Psoas muscle (tissue), 7 donors: ENCODE measurements at regions not wholly inside any gene's neighbourhood (a gene's known extent, or its start where the extent isn't known, plus 50 kb on each side); places are given as distances from the start of the nearest gene placed in this dataset.

Experiments used
- ATAC-seq, 4 donors: fragments of 200-7000 bp; cut with Tn5 transposase; one replicate each; pipeline ENCODE4 v1.9.1; 2020; ENCODE audit warnings: moderate library complexity in 3 of 4, mild to moderate bottlenecking in 2 of 4
- DNase-seq, 2 donors: peaks; one replicate each; pipeline ENCODE4 v3.0.0-alpha.2; 2020
- H3K27ac ChIP-seq: fragments of 200-600 bp; one replicate; pipeline ENCODE4 v1.8.0; 2022
- H3K27me3 ChIP-seq, 3 donors: fragments of 200-600 bp in 1 of 3; one replicate each; pipeline versions ENCODE4 v1.6.1 to v1.8.0; 2013 to 2022; ENCODE audit warnings: low read length in 2 of 3, mild to moderate bottlenecking in 2 of 3, moderate library complexity in 1 of 3; ENCODE audit not compliant: insufficient read depth in 3 of 3
- H3K36me3 ChIP-seq, 2 donors: fragments of 200-600 bp in 1 of 2; one replicate each; pipeline versions ENCODE4 v1.6.1 to v1.8.0; 2013 to 2022; ENCODE audit warnings: low read depth in 1 of 2, mild to moderate bottlenecking in 1 of 2, moderate library complexity in 1 of 2; ENCODE audit not compliant: insufficient read depth in 1 of 2
- H3K4me1 ChIP-seq: fragments of 200-600 bp; one replicate; pipeline ENCODE4 v1.8.0; 2022
- H3K4me3 ChIP-seq: fragments of 200-600 bp; one replicate; pipeline ENCODE4 v1.8.0; 2022; ENCODE audit warnings: mild to moderate bottlenecking
- H3K9me3 ChIP-seq: fragments of 200-600 bp; one replicate; pipeline ENCODE4 v1.8.0; 2022
- CTCF ChIP-seq: fragments of 200-600 bp; IDR thresholded peaks from one replicate; pipeline ENCODE4 v1.8.0; 2022; ENCODE audit warnings: antibody characterized with exemption
- WGBS, 3 donors: extraction: QIAGEN DNeasy Blood & Tissue Kit; methylation state at CpG; one replicate each; pipeline versions ENCODE4 v1.1.6 to v1.1.7; 2013; 5-methylcytosine and 5-hydroxymethylcytosine counted together
- intact Hi-C, 2 donors: fragments of 100-400 bp; cut with DNase I; formaldehyde crosslinking; loops; one replicate each; pipeline versions ENCODE4 v1.11.0 to v1.14.2; 2022
- donor health status: healthy with polysubstance abuse.
- donor health status: DM: no; HTN: no; CAD: no; lungs with moderate emphysema.
- donor health status: Bipolar disorder and iron deficiency.
- donor health status: healthy.
- donor health status: DM: yes; HTN: yes; CAD: no.
- donor health status: DM: no; HTN: no; CAD: no.
- donor health status: DM: yes; HTN: yes; CAD: no.

GRCh38 chr5:6321078-6321477 lies 57.3 kb downstream of the MED10 start:
- DNase-seq (no peak), ATAC-seq (no peak)
- Histone ChIP-seq H3K4me1 (no peaks in the 10 kb centered on the region), H3K27me3 (no peaks in the 10 kb centered on the region), H3K4me3 (no peak overlapping the region), H3K27ac (no peak overlapping the region), H3K36me3 (no peaks in the 10 kb centered on the region), H3K9me3 (no peaks in the 10 kb centered on the region)
- no peak for TF ChIP-seq CTCF
- intact Hi-C loops, result no loop called here
- WGBS, 3 donors, result 44 to 66% (median 52%) methylated on average over 1 of the region's 1 CpG

- H3K36me3 ChIP-seq, result no peaks in the 10 kb centered on the region
- peaks cover 0 to 2% (median 0%) of the 10 kb centered on the region in 3 donors for H3K27me3 ChIP-seq
- intact Hi-C loops, result no loop called here
- H3K27ac ChIP-seq, result no peak overlapping the region
- DNase-seq (no peak), ATAC-seq (no peak)
- no peaks in the 10 kb centered on the region for H3K9me3 ChIP-seq
- WGBS, 3 donors, result 77 to 83% (median 78%) methylated on average over 8 of the region's 8 CpGs
- no peak overlapping the region for H3K4me3 ChIP-seq
- H3K4me1 ChIP-seq, result no peaks in the 10 kb centered on the region
- TF ChIP-seq CTCF, result no peak
These were observed 59.2 kb downstream of the MED10 start for GRCh38 chr5:6319116-6319515.

- WGBS, 3 donors, result 74 to 79% (median 78%) methylated on average over 4 of the region's 4 CpGs
- no peak for ATAC-seq
These were observed 61.1 kb downstream of the MED10 start for GRCh38 chr5:6317116-6317798.

GRCh38 chr5:6315580-6315979 lies 62.8 kb downstream of the MED10 start:
- DNase-seq, result no peak
- no peaks in the 10 kb centered on the region for H3K4me1 ChIP-seq
- TF ChIP-seq CTCF, result no peak
- intact Hi-C loops, result no loop called here
- WGBS, 3 donors, result 66 to 76% (median 69%) methylated on average over 7 of the region's 7 CpGs
- H3K36me3 ChIP-seq, result no peaks in the 10 kb centered on the region
- H3K9me3 ChIP-seq, result no peaks in the 10 kb centered on the region
- ATAC-seq, result no peak
- no peak overlapping the region for H3K4me3 ChIP-seq
- no peak overlapping the region for H3K27ac ChIP-seq
- peaks cover 0 to 2% (median 0%) of the 10 kb centered on the region in 3 donors for H3K27me3 ChIP-seq

More at GRCh38 chr5:6317116-6317798, 61.1 kb downstream of the MED10 start:
- Histone ChIP-seq H3K4me3 (no peak overlapping the region), H3K27me3 (peaks cover 0 to 2% (median 0%) of the 10 kb centered on the region in 3 donors), H3K27ac (no peak overlapping the region), H3K9me3 (no peaks in the 10 kb centered on the region), H3K4me1 (no peaks in the 10 kb centered on the region), H3K36me3 (no peaks in the 10 kb centered on the region)
- no peak for TF ChIP-seq CTCF
- intact Hi-C loops, result no loop called here
- DNase-seq, result no peak
